HEK293 (cell line): ENCODE measurements at regions not wholly inside any gene's neighbourhood (a gene's known extent, or its start where the extent isn't known, plus 50 kb on each side); places are given as distances from the start of the nearest gene placed in this dataset.
"Not testable (repeated sequence)": the region's sequence is repeated elsewhere in the genome, so short reads cannot be mapped to it uniquely, and the experiment has no call there.

ENCODE experiments used
- CTCF ChIA-PET: fragments of 350-600 bp; formaldehyde crosslinking; extraction: SDS; loops from one replicate; lab custom pipeline; 2021; ENCODE audit warnings: antibody characterized with exemption; lab: Yijun Ruan, JAX
- POLR2A ChIA-PET: fragments of 300-600 bp; formaldehyde crosslinking; extraction: SDS; loops from one replicate; lab custom pipeline; 2020; ENCODE audit warnings: antibody characterized with exemption, inconsistent platforms; lab: Yijun Ruan, JAX
- H3K27ac ChIP-seq: fragments of 200-500 bp; sonication (Bioruptor generic); 2 replicates; pipeline ENCODE4 v1.5.1; 2014; ENCODE audit warnings: low read depth, low read length, control low read depth, inconsistent platforms; ENCODE audit errors: extremely low read depth
- H3K36me3 ChIP-seq, 2 experiments: fragments of 200-500 bp in 1 of 2; sonication (Bioruptor generic) in 1 of 2; 1 replicate in 1 of 2; 2 replicates in 1 of 2; pipeline ENCODE4 v1.5.1; 2014 to 2017; ENCODE audit warnings: inconsistent platforms in 2 of 2, low read length in 2 of 2; ENCODE audit not compliant: control insufficient read depth in 2 of 2, insufficient read depth in 1 of 2
- H3K4me1 ChIP-seq: fragments of 200-500 bp; sonication (Bioruptor generic); 2 replicates; pipeline ENCODE4 v1.5.1; 2014; ENCODE audit warnings: mild to moderate bottlenecking, low read length, inconsistent platforms; ENCODE audit not compliant: control insufficient read depth, insufficient read depth
- H3K4me3 ChIP-seq: 2 replicates; pipeline ENCODE4 v1.5.1; 2011; ENCODE audit warnings: low read depth, mild to moderate bottlenecking, control low read depth, low read length, moderate library complexity
- H3K9me3 ChIP-seq: fragments of 200-500 bp; sonication (Bioruptor generic); 2 replicates; pipeline ENCODE4 v1.5.1; 2014; ENCODE audit warnings: low read depth, low read length, inconsistent platforms; ENCODE audit not compliant: control insufficient read depth, insufficient read depth
- GFI1B ChIP-seq: fragments of 450-650 bp; formaldehyde crosslinking; IDR thresholded peaks from 2 replicates; pipeline ENCODE4 v1.5.1; 2016; ENCODE audit warnings: missing biosample characterization, missing genetic modification characterization
- KLF9 ChIP-seq: fragments of 450-650 bp; formaldehyde crosslinking; IDR thresholded peaks from 2 replicates; pipeline ENCODE4 v1.5.1; 2016; ENCODE audit warnings: missing biosample characterization, missing genetic modification characterization, low read depth
- REST ChIP-seq: fragments of 450-650 bp; formaldehyde crosslinking; IDR thresholded peaks from 2 replicates; pipeline ENCODE4 v1.5.1; 2016; ENCODE audit warnings: missing biosample characterization, missing genetic modification characterization
- SP3 ChIP-seq: fragments of 450-650 bp; formaldehyde crosslinking; IDR thresholded peaks from 2 replicates; pipeline ENCODE4 v1.5.1; 2016; ENCODE audit warnings: missing biosample characterization, missing genetic modification characterization
- TRIM28 ChIP-seq: IDR thresholded peaks from 2 replicates; pipeline ENCODE4 v1.6.1; 2011; ENCODE audit warnings: low read length, control low read depth, borderline replicate concordance
- ZFP37 ChIP-seq: fragments of 450-650 bp; formaldehyde crosslinking; IDR thresholded peaks from 2 replicates; pipeline ENCODE4 v1.5.1; 2016; ENCODE audit warnings: missing biosample characterization, missing genetic modification characterization
- ZIC2 ChIP-seq: fragments of 450-650 bp; formaldehyde crosslinking; IDR thresholded peaks from 2 replicates; pipeline ENCODE4 v1.5.1; 2016; ENCODE audit warnings: missing biosample characterization, missing genetic modification characterization
- ZNF121 ChIP-seq: fragments of 450-650 bp; formaldehyde crosslinking; IDR thresholded peaks from 2 replicates; pipeline ENCODE4 v1.5.1; 2016; ENCODE audit warnings: missing biosample characterization, missing genetic modification characterization
- ZNF132 ChIP-seq: fragments of 450-650 bp; formaldehyde crosslinking; IDR thresholded peaks from 2 replicates; pipeline ENCODE4 v1.5.1; 2017; ENCODE audit warnings: missing biosample characterization, missing genetic modification characterization, borderline replicate concordance
- ZNF140 ChIP-seq: fragments of 450-650 bp; formaldehyde crosslinking; IDR thresholded peaks from 2 replicates; pipeline ENCODE4 v1.5.1; 2016; ENCODE audit warnings: missing biosample characterization, missing genetic modification characterization
- ZNF146 ChIP-seq: fragments of 450-650 bp; formaldehyde crosslinking; IDR thresholded peaks from 2 replicates; pipeline ENCODE4 v1.5.1; 2016; ENCODE audit warnings: missing biosample characterization, missing genetic modification characterization
- ZNF221 ChIP-seq: fragments of 450-650 bp; formaldehyde crosslinking; IDR thresholded peaks from 2 replicates; pipeline ENCODE4 v1.5.1; 2017; ENCODE audit warnings: missing biosample characterization, missing genetic modification characterization, borderline replicate concordance
- ZNF266 ChIP-seq: fragments of 450-650 bp; formaldehyde crosslinking; IDR thresholded peaks from 2 replicates; pipeline ENCODE4 v1.5.1; 2016; ENCODE audit warnings: missing biosample characterization, missing genetic modification characterization, low read depth
- ZNF391 ChIP-seq: fragments of 450-650 bp; formaldehyde crosslinking; IDR thresholded peaks from 2 replicates; pipeline ENCODE4 v1.5.1; 2016; ENCODE audit warnings: low read depth, missing biosample characterization, missing genetic modification characterization, borderline replicate concordance
- ZNF580 ChIP-seq: fragments of 450-650 bp; formaldehyde crosslinking; IDR thresholded peaks from 2 replicates; pipeline ENCODE4 v1.5.1; 2016; ENCODE audit warnings: missing biosample characterization, missing genetic modification characterization
- ZNF830 ChIP-seq: fragments of 450-650 bp; IDR thresholded peaks from 2 replicates; pipeline ENCODE4 v1.5.0; 2018; ENCODE audit warnings: missing biosample characterization, missing genetic modification characterization, low read depth, mild to moderate bottlenecking, moderate library complexity
- ZSCAN30 ChIP-seq: fragments of 450-650 bp; IDR thresholded peaks from 2 replicates; pipeline ENCODE4 v1.5.1; 2018; ENCODE audit warnings: missing biosample characterization, mild to moderate bottlenecking, missing genetic modification characterization, moderate library complexity
- TF ChIP-seq, protein P1 (sequence below): fragments of 450-650 bp; formaldehyde crosslinking; IDR thresholded peaks from 2 replicates; pipeline ENCODE4 v1.5.1; 2016; ENCODE audit warnings: missing biosample characterization, missing genetic modification characterization
- TF ChIP-seq, protein P2 (sequence below): fragments of 450-650 bp; formaldehyde crosslinking; IDR thresholded peaks from 2 replicates; pipeline ENCODE4 v1.5.1; 2017; ENCODE audit warnings: missing biosample characterization, missing genetic modification characterization
- TF ChIP-seq, protein P3 (sequence below): fragments of 450-650 bp; IDR thresholded peaks from 2 replicates; pipeline ENCODE4 v1.5.1; 2018; ENCODE audit warnings: missing biosample characterization, missing genetic modification characterization
- TF ChIP-seq, protein P4 (sequence below): fragments of 450-650 bp; formaldehyde crosslinking; IDR thresholded peaks from 2 replicates; pipeline ENCODE4 v1.5.1; 2016; ENCODE audit warnings: missing biosample characterization, missing genetic modification characterization

- TF ChIP-seq, protein P1, sequence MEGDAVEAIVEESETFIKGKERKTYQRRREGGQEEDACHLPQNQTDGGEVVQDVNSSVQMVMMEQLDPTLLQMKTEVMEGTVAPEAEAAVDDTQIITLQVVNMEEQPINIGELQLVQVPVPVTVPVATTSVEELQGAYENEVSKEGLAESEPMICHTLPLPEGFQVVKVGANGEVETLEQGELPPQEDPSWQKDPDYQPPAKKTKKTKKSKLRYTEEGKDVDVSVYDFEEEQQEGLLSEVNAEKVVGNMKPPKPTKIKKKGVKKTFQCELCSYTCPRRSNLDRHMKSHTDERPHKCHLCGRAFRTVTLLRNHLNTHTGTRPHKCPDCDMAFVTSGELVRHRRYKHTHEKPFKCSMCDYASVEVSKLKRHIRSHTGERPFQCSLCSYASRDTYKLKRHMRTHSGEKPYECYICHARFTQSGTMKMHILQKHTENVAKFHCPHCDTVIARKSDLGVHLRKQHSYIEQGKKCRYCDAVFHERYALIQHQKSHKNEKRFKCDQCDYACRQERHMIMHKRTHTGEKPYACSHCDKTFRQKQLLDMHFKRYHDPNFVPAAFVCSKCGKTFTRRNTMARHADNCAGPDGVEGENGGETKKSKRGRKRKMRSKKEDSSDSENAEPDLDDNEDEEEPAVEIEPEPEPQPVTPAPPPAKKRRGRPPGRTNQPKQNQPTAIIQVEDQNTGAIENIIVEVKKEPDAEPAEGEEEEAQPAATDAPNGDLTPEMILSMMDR (tag by site-specific recombination), result no peak
- TF ChIP-seq, protein P2, sequence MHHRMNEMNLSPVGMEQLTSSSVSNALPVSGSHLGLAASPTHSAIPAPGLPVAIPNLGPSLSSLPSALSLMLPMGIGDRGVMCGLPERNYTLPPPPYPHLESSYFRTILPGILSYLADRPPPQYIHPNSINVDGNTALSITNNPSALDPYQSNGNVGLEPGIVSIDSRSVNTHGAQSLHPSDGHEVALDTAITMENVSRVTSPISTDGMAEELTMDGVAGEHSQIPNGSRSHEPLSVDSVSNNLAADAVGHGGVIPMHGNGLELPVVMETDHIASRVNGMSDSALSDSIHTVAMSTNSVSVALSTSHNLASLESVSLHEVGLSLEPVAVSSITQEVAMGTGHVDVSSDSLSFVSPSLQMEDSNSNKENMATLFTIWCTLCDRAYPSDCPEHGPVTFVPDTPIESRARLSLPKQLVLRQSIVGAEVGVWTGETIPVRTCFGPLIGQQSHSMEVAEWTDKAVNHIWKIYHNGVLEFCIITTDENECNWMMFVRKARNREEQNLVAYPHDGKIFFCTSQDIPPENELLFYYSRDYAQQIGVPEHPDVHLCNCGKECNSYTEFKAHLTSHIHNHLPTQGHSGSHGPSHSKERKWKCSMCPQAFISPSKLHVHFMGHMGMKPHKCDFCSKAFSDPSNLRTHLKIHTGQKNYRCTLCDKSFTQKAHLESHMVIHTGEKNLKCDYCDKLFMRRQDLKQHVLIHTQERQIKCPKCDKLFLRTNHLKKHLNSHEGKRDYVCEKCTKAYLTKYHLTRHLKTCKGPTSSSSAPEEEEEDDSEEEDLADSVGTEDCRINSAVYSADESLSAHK (tag by site-specific recombination), result no peak
- TF ChIP-seq ZNF121 (no peak), GFI1B (no peak), ZNF580 (no peak), ZNF140 (tag by site-specific recombination) (no peak), ZNF146 (tag by site-specific recombination) (no peak), ZNF132 (tag by site-specific recombination) (no peak)
- TF ChIP-seq, protein P3, sequence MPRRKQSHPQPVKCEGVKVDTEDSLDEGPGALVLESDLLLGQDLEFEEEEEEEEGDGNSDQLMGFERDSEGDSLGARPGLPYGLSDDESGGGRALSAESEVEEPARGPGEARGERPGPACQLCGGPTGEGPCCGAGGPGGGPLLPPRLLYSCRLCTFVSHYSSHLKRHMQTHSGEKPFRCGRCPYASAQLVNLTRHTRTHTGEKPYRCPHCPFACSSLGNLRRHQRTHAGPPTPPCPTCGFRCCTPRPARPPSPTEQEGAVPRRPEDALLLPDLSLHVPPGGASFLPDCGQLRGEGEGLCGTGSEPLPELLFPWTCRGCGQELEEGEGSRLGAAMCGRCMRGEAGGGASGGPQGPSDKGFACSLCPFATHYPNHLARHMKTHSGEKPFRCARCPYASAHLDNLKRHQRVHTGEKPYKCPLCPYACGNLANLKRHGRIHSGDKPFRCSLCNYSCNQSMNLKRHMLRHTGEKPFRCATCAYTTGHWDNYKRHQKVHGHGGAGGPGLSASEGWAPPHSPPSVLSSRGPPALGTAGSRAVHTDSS (tag by site-specific recombination), result no peak
Measured at GRCh38 chrX:96204928-96205327, 479.7 kb upstream of the DIAPH2 start (continued).

- H3K4me3 ChIP-seq, result no peak overlapping the region
- ChIA-PET CTCF (no interaction called here), POLR2A (no interaction called here)
- H3K36me3 ChIP-seq, result no peaks in the 10 kb centered on the region
- TF ChIP-seq, protein P3 (tag by site-specific recombination), result no peak
- TF ChIP-seq ZNF221 (tag by site-specific recombination) (no peak), ZNF830 (no peak), KLF9 (tag by site-specific recombination) (no peak), SP3 (tag by site-specific recombination) (no peak), ZFP37 (tag by site-specific recombination) (no peak), ZNF266 (tag by site-specific recombination) (no peak), ZSCAN30 (tag by site-specific recombination) (no peak), TRIM28 (no peak), ZNF391 (tag by site-specific recombination) (no peak), ZIC2 (tag by site-specific recombination) (no peak), ZNF132 (tag by site-specific recombination) (no peak), REST (tag by site-specific recombination) (no peak)
- TF ChIP-seq, protein P4, sequence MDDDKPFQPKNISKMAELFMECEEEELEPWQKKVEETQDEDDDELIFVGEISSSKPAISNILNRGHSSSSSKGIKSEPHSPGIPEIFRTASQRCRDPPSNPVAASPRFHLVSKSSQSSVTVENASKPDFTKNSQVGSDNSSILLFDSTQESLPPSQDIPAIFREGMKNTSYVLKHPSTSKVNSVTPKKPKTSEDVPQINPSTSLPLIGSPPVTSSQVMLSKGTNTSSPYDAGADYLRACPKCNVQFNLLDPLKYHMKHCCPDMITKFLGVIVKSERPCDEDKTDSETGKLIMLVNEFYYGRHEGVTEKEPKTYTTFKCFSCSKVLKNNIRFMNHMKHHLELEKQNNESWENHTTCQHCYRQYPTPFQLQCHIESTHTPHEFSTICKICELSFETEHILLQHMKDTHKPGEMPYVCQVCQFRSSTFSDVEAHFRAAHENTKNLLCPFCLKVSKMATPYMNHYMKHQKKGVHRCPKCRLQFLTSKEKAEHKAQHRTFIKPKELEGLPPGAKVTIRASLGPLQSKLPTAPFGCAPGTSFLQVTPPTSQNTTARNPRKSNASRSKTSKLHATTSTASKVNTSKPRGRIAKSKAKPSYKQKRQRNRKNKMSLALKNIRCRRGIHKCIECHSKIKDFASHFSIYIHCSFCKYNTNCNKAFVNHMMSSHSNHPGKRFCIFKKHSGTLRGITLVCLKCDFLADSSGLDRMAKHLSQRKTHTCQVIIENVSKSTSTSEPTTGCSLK (tag by site-specific recombination), result no peak
- H3K4me1 ChIP-seq, result no peaks in the 10 kb centered on the region
- no peak overlapping the region for H3K27ac ChIP-seq
- no peaks in the 10 kb centered on the region for H3K9me3 ChIP-seq
Measured at GRCh38 chrX:96211953-96212352, 472.7 kb upstream of the DIAPH2 start.

DNA sequence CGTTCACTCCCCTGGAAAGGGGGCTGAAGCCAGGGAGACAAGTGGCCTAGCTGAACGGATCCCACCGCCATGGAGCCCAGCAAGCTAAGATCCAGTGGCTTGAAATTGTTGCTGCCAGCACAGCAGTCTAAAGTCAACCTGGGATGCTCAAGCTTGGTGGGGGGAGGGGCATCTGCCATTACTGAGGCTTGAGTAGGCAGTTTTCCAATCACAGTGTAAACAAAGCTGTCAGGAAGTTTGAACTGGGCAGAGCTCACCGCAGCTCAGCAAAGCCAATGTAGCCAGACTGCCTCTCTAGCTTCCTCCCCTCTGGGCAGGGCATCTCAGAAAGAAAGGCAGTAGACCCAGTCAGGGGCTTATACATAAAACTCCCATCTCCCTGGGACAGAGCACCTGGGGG is 470.0 kb upstream of the DIAPH2 start:
- POLR2A ChIA-PET, CTCF ChIA-PET: not testable (repeated sequence)

More for the DNA sequence above, 470.0 kb upstream of the DIAPH2 start:
- not testable (repeated sequence) for H3K36me3 ChIP-seq, H3K4me1 ChIP-seq, H3K4me3 ChIP-seq, H3K27ac ChIP-seq, H3K9me3 ChIP-seq
